ENCODE measurements at regions not wholly inside any gene's neighbourhood (a gene's known extent, or its start where the extent isn't known, plus 50 kb on each side); places are given as distances from the start of the nearest gene placed in this dataset.
"Not testable (repeated sequence)": the region's sequence is repeated elsewhere in the genome, so short reads cannot be mapped to it uniquely, and the experiment has no call there.

DNA sequence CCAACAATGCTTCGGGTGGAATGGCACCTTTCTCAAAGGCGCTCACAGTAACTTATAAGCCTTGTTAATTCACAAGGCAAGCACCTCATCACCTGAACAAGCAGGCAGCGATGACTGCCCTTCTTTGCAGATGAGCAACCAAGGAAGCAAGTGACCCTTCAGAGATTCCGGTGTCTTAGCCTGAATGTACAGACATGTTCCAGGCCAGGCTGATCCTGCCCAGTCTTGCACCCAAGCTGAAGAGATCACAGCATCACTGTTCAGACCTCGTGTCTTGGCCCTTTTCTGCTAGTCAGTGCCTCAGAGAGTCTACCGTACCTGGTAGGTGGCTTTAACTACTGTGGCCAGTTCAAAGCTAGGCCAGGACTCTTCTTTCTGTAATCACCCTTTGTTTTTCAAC lies 94.7 kb upstream of the ERCC6L2 start:
- TF ChIP-seq, protein P1, sequence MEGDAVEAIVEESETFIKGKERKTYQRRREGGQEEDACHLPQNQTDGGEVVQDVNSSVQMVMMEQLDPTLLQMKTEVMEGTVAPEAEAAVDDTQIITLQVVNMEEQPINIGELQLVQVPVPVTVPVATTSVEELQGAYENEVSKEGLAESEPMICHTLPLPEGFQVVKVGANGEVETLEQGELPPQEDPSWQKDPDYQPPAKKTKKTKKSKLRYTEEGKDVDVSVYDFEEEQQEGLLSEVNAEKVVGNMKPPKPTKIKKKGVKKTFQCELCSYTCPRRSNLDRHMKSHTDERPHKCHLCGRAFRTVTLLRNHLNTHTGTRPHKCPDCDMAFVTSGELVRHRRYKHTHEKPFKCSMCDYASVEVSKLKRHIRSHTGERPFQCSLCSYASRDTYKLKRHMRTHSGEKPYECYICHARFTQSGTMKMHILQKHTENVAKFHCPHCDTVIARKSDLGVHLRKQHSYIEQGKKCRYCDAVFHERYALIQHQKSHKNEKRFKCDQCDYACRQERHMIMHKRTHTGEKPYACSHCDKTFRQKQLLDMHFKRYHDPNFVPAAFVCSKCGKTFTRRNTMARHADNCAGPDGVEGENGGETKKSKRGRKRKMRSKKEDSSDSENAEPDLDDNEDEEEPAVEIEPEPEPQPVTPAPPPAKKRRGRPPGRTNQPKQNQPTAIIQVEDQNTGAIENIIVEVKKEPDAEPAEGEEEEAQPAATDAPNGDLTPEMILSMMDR (IDR thresholded peaks at IDR 0.05; ENCODE audit: borderline replicate concordance) = no peak
- H3K27ac ChIP-seq (replicated peaks) = no peak overlapping the region
- H3K4me1 ChIP-seq = peaks cover 9% of the 10 kb centered on the region
- intact Hi-C loops (cut with micrococcal nuclease) = no loop called here
- no peak overlapping the region for H3K4me3 ChIP-seq
- H3K9me3 ChIP-seq (replicated peaks) = no peaks in the 10 kb centered on the region
- peaks cover 17% of the 10 kb centered on the region for H3K27me3 ChIP-seq (ENCODE audit: low read depth)
- H3K36me3 ChIP-seq = no peaks in the 10 kb centered on the region
- DNase-seq = no peak

DNA sequence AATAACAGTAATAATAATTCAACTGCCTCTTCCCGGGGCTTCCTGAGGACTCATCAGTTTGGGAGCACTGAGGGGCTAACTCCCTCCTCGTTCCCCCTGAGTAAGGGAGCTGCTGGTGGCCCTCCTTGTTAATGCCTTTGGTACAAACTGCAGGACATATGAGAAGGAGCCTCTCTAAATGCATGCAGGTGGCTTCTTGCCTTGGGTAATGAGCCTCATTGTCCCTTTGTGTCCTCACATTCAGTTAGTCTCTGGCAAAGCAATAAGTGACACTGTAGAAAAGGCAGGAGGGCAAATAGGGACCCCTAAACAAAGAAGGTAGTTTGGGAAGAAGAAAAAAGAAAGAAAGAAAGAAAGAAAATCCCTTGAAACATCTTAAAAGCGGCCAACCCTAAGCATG lies 95.4 kb upstream of the ERCC6L2 start:
- Histone ChIP-seq H3K4me1 (peaks cover 9% of the 10 kb centered on the region), H3K27me3 (ENCODE audit: low read depth) (peaks cover 15% of the 10 kb centered on the region), H3K9me3 (replicated peaks) (no peaks in the 10 kb centered on the region), H3K4me3 (no peak overlapping the region), H3K36me3 (no peaks in the 10 kb centered on the region), H3K27ac (replicated peaks) (no peak overlapping the region)
- no peak for DNase-seq
- TF ChIP-seq, protein P1 (IDR thresholded peaks at IDR 0.05; ENCODE audit: borderline replicate concordance) = no peak
- intact Hi-C loops (cut with micrococcal nuclease) = no loop called here

DNA sequence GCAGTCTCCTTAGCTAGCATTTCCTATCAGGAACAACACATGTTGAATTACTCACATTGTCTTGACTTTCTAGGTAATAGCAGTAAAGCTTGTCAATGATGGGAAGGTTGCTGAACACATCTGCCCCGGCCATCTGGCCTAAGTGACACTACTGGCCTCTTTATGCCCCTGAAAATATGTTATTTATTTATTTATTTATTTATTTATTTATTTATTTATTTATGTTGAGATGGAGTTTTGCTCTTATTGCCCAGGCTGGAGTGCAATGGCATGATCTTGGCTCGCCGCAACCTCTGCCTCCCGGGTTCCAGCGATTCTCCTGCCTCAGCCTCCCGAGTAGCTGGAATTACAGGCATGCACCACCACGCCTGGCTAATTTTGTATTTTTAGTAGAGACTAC lies 95.9 kb upstream of the ERCC6L2 start:
- intact Hi-C loops (cut with micrococcal nuclease); H3K4me3 ChIP-seq; H3K27ac ChIP-seq (replicated peaks); H3K4me1 ChIP-seq; DNase-seq; H3K9me3 ChIP-seq (replicated peaks); H3K36me3 ChIP-seq: not testable (repeated sequence)
- H3K27me3 ChIP-seq (ENCODE audit: low read depth) = peaks cover 10% of the 10 kb centered on the region

DNA sequence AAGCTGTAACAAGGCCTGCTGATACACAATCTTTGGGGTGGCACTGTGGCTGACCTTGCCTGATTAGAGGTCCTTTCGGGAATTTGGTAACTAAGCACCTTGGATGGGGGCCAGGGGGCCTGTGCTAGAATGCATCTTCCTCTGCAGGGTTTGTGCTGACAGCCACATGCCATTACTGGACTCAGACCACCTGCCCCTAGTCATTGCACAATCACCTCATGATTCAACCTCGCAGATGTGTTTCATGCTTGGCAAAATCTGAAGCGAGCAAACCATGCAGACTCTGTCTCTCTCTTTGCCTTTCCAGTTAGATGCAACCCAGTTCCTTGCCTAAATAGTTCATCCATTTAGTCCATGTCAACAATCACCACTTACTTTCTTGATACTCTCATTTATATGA lies 96.5 kb upstream of the ERCC6L2 start:
- Histone ChIP-seq H3K9me3 (replicated peaks) (no peaks in the 10 kb centered on the region), H3K36me3 (no peaks in the 10 kb centered on the region), H3K27ac (replicated peaks) (no peak overlapping the region), H3K4me3 (no peak overlapping the region), H3K27me3 (ENCODE audit: low read depth) (peaks cover 5% of the 10 kb centered on the region), H3K4me1 (peaks cover 9% of the 10 kb centered on the region)
- TF ChIP-seq, protein P1 (IDR thresholded peaks at IDR 0.05; ENCODE audit: borderline replicate concordance) = no peak
- peak; percentile 75 for DNase-seq
- intact Hi-C loops (cut with micrococcal nuclease) = no loop called here

DNA sequence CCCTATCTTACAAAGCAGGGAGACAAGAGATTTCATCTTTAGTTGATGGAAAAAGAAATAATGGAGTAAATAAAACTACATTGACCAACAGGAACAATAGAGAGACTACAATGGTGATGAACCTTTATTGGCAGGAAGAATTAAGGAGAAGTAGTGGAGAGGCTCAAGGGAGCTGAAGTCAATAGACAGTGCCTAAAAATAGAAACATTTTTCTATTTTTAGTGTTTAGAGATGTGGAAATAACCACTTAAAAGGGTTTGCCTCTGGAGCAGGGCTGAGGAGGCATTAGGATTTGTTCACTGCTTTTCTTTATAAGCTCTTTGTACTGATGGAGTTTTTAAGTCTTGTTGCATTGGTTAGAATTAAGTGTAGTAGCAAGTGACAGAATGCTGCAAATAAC lies 98.4 kb upstream of the ERCC6L2 start:
- intact Hi-C loops (cut with micrococcal nuclease) = no loop called here

DNA sequence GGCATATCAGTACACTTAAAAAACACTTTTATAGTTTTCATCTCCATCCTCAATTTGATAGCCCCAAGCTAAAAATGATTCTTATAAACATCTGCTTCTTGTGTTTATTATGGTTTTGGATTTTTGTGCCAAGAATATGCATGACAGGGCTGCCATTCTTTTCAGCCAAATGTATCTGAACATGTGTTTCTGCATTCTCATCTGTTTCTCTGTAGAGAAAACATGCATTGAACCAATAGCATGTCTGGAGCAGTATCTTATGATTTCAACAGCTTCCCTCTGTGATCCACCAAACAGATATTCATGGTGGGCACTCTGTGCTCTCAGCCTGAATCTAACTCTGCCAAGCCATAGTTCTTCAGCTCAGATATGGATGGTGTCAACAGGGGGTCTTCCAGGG lies 99.3 kb upstream of the ERCC6L2 start:
- Histone ChIP-seq H3K4me1 (peaks cover 16% of the 10 kb centered on the region), H3K9me3 (replicated peaks) (no peaks in the 10 kb centered on the region), H3K36me3 (no peaks in the 10 kb centered on the region), H3K4me3 (no peak overlapping the region), H3K27me3 (ENCODE audit: low read depth) (peaks cover 15% of the 10 kb centered on the region), H3K27ac (replicated peaks) (no peak overlapping the region)
- DNase-seq = no peak
- TF ChIP-seq, protein P1 (IDR thresholded peaks at IDR 0.05; ENCODE audit: borderline replicate concordance) = no peak
- intact Hi-C loops (cut with micrococcal nuclease) = no loop called here

More for the DNA sequence above, 98.4 kb upstream of the ERCC6L2 start:
- peaks cover 7% of the 10 kb centered on the region for H3K27me3 ChIP-seq (ENCODE audit: low read depth)
- no peaks in the 10 kb centered on the region for H3K36me3 ChIP-seq
- H3K27ac ChIP-seq (replicated peaks) = no peak overlapping the region
- no peak for DNase-seq
- no peak overlapping the region for H3K4me3 ChIP-seq
- H3K9me3 ChIP-seq (replicated peaks) = no peaks in the 10 kb centered on the region
- H3K4me1 ChIP-seq = peaks cover 9% of the 10 kb centered on the region
- TF ChIP-seq, protein P1 (IDR thresholded peaks at IDR 0.05; ENCODE audit: borderline replicate concordance) = no peak

All from left ventricle myocardium inferior (tissue), 1 donor.